GM21367 (cell line): ENCODE measurements at regions not wholly inside any gene's neighbourhood (a gene's known extent, or its start where the extent isn't known, plus 50 kb on each side); places are given as distances from the start of the nearest gene placed in this dataset.
A peak's percentile ranks its signal among the peaks of the same experiment; 100 is the strongest.

Experiments
- ATAC-seq: cut with Tn5 transposase; IDR thresholded peaks from one replicate; pipeline ENCODE4 v1.9.1; 2021; ENCODE audit not compliant: unreplicated experiment

DNA sequence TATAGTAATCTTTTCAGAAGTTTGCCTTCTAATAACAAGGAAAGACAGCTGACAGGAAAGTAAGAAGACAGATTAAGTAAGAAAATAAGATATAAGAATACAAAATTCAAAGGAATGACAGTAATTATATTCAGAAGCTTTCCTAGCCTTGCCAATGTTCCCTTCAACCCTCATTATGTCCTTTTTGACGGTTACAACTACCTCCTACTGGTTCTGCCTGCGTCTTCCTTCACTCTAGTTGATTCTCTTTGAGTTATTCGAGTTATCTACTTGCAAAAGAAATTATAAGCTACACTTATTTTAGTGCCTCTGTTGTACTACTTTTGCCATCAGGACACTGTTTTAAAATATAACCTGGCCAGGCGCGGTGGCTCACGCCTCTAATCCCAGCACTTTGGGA, 218.9 kb upstream of the GYPC start:
- no peak for ATAC-seq

DNA sequence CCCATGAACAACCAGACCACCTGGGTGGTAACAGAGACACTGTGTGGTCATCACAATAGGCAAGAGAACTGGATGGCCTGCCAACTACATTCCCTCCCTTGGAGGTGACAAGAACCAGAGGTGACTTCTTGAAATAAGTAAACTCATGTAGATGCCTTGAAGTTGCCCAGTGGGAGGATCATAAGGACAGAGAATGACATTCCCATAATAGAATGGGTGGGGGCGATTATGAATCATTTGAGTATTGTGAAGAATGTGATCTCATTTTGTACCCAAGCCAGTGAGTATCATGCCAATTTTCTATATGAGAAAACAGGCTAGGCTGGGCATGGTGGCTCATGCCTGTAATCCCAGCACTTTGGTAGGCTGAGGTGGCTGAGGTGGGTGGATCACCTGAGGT, 211.4 kb upstream of the GYPC start:
- ATAC-seq, result no peak

DNA sequence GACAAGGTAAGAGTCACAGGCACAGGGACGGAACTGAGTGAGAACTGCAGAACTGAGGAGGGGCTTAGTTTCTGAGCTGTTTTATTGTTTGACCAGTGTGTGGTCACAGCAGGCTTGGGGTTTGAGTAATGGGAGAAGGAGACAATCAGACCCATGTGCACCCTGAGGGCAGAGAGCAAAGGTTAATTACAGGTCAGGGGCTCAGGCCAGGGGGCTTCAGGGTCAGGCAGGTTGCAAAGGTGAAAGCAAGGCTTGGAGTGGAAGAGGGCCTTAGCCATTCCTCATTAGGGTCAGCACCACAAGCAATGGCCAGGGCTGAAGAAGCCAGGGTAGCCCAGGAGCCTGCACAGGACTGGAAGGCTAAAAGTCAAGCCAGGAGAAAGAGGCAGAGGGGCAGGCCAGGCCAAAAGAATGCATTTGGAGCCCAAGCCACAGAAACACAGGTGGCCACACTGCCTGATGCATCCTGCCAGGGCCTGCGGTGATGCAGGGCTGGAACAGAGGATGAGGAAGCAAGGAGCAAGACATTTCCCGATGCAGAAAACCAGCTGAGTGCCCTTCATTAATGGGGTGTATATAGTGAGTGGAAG, 209.8 kb upstream of the GYPC start:
- ATAC-seq, result no peak

DNA sequence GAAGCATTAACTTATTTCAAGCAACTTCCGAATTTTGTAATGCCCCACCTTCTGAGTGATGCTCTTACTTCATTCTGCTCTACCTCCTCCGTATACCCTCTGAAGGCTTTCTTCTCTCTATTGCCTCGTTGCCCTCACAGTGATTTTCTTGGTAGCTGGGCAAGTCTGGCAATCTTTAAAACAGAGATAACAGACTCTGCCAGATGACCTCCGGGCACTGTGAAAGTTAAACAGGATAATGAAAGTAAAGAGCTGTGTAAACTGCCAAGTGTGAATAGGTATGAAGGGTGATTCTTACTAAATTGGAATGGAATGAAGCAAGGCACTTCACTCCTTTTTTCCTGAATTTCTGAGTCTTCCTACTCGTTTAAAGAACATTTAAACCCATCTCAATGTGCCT, 207.3 kb upstream of the GYPC start:
- no peak for ATAC-seq

DNA sequence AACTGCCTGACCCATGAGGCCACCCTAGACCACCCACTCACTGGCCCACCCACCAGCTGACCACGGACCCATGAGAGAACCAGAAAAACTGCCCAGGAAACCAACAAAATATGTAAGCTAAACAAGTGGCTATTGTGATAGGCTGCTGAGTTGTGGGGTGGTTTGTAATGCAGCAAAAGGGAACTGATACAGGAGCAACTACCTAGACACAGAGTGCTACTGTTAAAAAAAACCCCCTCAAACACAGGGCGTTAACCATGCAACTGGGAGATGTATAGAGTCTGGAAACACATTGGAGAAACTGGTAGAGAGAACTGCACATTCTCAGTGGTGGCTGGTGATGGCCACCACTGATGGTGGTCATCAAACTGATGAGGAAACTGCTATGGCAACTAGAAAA, 206.3 kb upstream of the GYPC start:
- peak; percentile 90 for ATAC-seq

DNA sequence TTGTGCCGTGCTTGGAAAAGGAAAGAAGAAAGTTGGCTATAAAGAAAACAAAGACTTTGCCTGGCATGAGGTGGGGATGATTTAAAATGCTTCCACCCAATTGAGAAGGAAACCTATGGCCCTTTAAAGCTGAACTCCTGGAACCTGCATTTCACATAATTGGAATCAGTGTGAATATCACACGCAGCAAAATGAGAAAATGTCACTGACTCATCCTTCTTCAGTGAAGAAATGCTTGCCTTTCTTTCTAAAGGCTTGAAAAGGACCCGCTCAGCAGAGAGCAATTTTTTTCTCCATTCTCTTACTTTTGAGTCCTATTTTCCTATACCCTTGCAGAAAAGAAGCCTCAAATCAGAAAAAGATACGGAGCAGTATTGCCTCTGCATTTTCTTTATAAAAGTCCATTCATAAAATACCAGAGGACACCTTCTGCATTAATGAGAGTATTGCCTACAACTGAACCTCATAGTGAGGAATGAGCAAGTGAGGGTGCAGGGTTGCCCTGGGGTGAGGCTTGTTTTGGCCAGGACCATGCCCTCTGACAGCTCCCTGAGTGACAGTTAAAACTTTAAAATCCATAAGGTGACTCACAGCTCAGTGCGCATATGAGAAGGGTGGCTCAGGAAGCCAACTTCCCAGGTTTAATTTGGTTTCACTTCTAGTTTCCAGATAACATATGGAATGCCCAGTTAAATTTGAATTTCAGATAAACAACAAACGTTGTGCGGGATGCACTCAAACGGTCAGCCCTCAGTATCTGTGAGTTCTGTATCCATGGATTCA, 191.9 kb upstream of the GYPC start:
- no peak for ATAC-seq

DNA sequence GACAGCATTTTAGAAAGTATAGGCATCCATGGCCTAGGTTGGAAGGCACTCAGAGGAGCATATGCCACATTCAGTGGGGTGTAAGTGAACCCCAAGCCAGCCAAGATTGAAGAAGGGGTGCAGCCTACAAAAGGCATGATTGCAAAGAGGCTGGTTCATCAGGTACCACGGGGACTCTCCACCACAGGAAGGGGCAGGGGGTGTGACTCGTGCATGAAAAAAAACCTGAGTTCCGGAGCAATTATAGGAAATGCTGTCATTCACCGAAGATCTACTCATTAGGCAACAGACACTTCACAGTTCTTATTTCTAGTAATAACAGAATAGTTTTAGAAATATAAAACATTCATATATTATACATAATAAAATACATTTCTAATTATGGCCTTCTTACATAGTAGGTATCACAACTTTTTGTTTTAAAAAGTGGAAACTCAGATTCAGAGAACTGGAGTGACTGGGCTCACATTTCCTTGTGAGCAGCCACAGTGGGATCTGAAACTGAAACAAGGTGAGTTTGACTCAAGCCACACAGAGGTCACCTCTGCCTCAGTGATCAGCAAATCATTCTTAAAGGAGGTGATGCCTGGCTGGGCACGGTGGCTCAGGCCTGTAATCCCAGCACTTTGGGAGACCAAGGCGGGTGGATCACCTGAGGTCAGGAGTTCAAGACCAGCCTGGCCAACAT, 188.4 kb upstream of the GYPC start:
- peak; percentile 84 for ATAC-seq

DNA sequence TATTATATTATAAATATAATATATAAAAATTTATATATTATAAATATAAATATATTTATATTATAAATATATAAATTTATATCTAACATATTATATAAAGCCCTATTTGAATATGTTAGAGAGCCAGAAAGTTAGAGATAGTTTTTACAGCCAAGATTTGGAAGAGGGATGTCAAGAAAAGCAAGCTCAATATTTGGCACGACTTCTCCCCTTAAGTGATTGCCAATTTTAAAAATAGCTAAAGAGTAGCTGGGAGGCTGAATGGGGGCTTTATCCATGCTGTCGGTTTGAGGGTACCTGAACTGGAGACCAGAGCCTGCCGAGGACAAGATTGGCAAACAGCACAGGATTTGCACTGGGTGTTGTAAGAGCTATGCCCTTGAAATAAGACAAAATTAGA, 180.9 kb upstream of the GYPC start:
- no peak for ATAC-seq

DNA sequence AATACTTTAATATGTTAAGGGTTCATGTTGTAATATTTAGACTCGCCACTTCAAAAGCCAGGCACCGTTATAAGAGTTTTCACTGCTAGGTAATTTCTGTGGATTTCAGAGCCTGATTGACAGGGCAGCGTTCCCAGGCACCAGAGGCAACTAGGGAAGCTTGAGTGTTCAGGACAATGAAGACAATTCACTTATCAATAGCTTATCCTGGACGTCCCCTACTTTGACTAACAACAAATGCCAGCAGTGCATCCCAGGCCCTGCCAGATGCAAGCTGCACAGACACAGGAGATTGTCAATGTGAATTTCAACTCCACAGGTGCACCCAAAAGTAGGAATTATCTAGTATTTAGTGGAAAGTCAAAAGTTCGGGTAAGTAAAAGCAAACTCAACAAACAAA, 179.3 kb upstream of the GYPC start:
- ATAC-seq, result no peak

DNA sequence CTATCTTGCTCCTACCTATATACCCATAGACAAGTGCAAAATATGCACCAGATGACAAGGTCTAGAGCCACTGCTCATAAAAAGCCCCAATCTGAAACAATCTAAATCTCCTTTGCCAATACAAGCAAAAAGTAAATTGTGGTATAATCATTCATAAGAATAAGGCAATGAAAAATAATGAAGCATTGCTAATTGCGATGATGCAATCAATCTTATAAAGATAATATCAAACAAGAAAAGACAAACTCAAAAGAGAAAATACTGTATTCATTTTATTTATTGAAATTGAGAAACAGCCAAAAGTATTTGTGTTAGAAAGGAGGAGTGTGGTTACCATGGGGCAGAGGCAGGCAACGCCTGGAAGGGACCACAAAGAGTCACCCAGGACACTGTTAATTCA, 175.9 kb upstream of the GYPC start:
- ATAC-seq, result no peak

DNA sequence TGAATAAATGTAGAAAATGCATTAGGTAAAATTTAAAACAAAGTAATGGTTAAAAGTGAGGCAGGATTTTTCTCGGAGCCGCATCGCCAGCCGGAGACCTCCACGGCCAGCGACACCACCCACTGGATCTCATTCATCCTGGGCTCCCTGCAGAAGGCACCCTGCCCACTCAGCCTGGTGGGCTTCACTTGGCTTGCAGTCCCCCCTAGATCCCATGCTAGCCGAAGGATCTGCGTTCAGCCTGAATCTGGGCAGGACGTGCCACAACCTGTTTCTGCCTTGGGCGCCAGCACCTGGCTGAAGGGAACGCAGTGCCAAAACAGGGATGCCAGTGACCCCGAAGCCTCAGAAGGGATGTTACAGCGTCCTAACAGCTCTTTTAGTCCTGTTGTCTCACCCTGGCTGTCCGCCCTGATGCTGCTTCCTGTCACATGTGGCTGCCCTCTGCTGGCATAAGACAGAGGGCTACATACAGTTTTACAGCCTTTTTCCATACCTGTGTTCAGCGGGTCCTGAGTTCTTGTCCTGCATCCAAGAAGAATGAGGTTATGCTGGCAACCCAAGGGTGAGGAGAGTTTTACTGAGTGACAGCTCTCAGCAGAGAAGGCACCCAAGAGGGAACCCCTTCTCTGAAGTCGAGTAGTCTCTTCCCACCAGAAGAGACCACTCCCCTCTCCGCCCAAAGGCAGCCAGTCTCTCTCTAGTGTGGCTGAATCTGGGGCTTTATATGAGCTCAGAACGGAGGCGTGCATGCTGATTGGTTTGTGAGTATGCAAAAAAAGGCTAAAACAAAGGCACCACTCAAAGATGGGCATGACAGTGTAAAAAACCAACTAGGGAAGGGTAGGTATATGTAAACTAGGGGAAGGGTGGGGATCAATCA, 173.1 kb upstream of the GYPC start:
- no peak for ATAC-seq

DNA sequence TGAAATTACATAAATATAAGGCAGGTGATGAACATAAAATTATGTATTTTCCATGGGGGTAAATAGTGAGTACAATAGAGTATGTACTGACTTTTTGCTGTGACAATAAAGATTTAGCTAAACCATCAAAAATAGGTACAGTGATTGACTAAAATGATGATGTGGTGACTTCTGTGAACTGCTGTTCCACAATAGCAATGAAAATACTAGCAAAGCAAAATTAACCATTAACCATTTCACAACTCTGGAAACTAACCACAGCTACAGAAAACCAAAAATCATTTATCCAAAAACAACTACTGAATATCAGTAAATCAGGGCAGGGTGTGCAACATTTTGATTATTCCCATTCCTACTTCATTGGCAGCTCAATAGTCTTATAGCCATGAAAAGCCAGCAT, 161.4 kb upstream of the GYPC start:
- ATAC-seq, result no peak

DNA sequence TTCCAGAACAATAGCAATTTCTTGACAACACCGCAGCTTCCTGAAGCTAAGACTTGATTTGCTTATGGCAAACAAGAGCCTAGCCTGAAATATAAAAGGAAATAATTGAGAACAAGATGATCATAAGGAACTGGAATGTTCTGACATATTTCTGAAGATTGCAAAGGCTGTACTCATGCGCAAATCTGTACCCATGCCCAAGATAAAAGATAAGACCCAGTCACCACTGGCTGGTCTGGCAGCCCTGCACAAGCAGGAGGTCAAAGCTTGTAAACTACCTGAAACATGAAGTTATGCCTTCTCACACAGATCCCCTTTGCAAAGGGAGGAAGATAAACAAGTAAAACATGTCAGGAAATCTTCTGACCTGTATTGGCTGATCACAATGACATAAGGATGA, 160.8 kb upstream of the GYPC start:
- no peak for ATAC-seq

DNA sequence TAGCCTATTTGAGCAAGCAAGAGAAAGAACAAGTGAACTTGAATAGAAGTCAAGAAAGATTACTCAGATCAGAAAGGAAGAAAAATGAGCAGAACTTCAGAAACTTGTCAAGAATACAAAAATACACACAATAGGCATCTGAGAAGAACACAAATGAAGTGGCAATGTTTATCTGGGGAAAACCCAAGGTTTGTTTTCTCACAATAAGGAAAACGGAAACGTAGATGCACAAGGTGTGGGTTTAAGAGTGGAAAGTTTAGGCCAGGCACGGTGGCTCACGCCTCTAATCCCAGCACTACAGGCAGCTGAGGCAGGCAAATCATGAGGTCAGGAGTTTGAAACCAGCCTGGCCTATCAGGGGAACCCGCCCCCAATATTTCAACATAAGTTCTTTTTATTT, 159.5 kb upstream of the GYPC start:
- peak; percentile 96 for ATAC-seq

DNA sequence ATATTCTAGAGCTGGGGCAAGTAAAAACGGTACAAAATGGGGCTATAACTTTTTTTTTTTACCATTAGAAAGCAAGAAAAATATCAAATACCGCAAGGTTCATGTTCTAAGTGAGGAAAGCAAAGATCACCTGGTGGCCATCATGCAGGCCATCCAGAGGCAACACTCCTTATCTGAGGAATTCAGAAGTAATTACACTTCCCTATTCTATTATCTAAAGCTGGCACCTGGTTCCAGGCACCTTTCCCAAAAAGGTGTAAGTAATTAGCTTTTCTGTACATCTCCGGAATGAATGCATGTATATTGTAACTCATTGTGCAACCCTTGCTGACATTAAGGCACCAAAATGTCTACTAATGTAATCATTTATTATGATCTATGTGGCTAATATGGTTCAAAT, 152.5 kb upstream of the GYPC start:
- no peak for ATAC-seq

DNA sequence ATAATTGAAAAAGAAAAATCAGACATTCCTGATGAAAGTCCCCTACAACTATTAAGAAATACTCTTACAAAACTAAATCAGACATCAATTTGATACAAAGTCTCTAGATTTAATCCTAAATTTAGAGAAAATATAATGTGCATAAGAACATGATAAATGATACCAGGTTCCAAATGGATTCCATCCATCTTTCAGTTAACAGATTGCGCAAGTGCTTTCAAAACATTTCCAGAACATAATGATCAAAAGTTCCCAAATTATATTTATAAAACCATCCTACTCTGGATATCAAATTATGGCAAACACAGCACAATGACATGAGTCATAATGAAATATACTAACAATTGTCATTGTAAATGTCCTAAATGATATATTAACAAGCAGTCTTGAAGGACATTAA, 151.0 kb upstream of the GYPC start:
- ATAC-seq, result no peak

DNA sequence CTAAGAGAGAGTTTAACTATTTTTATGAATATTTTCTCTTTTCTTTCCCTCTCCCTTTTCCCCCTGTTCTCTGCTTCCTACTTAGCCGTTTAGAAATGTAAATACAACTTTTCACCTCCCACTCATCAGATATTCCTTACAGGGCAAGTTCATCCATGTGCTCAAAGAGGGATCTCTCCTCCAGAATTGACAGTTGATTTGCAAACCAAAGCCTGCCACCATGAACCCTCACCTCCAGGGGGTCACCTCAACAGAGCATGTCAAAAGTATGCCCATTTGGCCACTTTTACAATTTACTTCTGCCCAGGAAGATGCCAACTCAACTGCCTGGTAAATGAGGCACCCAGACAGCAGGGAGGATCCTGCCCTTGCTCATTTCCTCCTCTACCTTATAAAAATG, 149.2 kb upstream of the GYPC start:
- ATAC-seq, result no peak

DNA sequence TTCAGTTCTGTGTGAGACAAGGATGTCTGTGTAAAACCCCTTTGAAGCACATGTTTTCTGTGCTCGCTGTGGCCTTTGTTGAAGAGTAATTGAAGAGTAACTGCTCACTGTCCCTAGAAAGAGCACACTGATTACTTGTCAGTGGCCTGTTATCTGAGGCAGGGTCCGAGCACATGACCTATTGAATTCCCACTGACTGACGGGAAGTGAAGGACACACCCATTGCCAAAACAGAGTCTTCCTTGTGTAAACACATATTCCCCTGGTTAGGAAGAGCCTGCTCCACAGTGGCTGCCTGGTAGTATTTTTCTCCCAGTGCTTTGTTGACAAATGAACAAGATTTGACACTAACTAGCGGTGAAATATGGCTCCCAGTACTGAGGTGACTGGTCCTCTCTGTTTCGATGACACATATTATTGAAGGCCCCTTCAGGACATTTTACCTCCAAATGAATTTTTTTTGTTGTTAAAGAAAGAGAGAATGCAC, 148.5 kb upstream of the GYPC start:
- no peak for ATAC-seq

DNA sequence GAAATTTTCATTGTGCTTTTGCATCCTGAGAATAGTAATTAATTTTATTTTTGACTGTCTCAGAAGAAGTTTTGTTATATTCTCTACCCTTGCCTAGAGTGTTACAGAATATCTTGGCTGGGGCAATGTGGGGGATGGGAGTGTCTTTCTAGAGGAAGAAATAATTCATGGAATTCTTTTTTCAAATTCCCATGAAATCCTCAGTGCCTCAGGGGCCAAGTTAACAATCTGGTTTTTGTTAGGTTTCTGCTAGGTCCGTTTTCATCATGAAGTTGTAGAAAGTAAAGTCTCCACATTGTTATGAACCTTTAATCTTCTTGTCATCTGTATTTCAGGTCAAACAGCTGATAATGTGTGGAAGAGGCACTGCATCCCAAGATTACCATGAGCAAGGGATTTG, 145.6 kb upstream of the GYPC start:
- ATAC-seq, result no peak

DNA sequence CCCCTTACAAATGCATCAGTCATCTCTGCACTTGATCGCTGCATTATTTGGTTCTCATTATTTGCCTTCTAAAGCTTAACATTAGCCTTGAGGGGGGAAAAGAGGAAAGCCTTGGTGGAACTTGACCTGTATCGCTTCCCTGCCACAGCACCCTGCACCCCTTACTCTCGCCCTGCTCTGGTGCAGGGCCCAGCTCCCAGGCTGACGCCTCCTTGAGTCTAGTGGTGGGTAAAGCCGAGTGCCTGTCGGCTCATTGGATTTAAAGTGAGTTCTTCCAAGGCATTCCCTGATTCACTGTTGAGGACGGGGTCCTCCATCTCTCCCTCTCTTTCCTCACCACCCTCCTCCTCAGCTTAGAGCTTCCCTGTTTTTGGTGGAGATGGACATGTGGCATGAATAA, 145.0 kb upstream of the GYPC start:
- no peak for ATAC-seq

DNA sequence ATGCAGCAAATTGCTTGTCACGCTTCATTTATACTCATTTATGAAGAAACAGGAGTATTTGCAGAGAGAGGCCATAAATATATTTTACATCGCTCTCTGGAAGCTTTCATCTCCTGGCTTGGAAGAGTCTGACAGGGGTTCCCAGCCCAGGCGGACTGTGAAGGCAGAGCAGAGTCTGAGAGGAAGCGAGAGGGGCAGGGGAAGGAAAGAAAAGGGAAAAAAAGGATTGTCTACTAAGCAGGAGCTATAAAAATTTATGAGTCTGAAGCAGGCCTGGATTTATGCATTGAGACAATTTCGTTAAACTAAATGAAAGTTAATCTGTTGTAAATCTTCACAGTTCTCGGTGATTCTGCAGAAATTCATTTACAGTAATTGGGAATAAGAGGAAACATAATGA, 143.9 kb upstream of the GYPC start:
- no peak for ATAC-seq
